Lung (tissue), 11 donors: ENCODE measurements at regions not wholly inside any gene's neighbourhood (a gene's known extent, or its start where the extent isn't known, plus 50 kb on each side); places are given as distances from the start of the nearest gene placed in this dataset.

ENCODE experiments used
- ATAC-seq: fragments of 200-7000 bp; cut with Tn5 transposase; one replicate; pipeline ENCODE4 v1.9.1; 2020; ENCODE audit warnings: moderate number of reproducible peaks; ENCODE audit not compliant: insufficient read depth, low FRiP score
- DNase-seq, 3 donors: peaks; one replicate each; pipeline ENCODE4 v3.0.0-alpha.2; 2013 to 2017
- H3K27ac ChIP-seq, 2 donors: one replicate each; pipeline ENCODE4 v1.5.1; 2013; ENCODE audit warnings: mild to moderate bottlenecking in 2 of 2, moderate library complexity in 2 of 2, control low read depth in 1 of 2, inconsistent platforms in 1 of 2, low read depth in 1 of 2, low read length in 1 of 2
- H3K27me3 ChIP-seq, 3 donors: one replicate each; pipeline ENCODE4 v1.5.1; 2013; ENCODE audit warnings: low read length in 2 of 3; ENCODE audit not compliant: control insufficient read depth in 3 of 3, insufficient read depth in 3 of 3
- H3K36me3 ChIP-seq, 4 donors: one replicate each; pipeline ENCODE4 v1.5.1; 2013; ENCODE audit warnings: low read length in 4 of 4, mild to moderate bottlenecking in 1 of 4, moderate library complexity in 1 of 4; ENCODE audit not compliant: control insufficient read depth in 4 of 4, insufficient read depth in 4 of 4
- H3K4me1 ChIP-seq, 5 donors: one replicate each; pipeline ENCODE4 v1.5.1; 2013; ENCODE audit warnings: low read length in 5 of 5, mild to moderate bottlenecking in 2 of 5, moderate library complexity in 1 of 5; ENCODE audit not compliant: control insufficient read depth in 5 of 5, insufficient read depth in 5 of 5
- H3K4me3 ChIP-seq: one replicate; pipeline ENCODE4 v1.5.1; 2013; ENCODE audit warnings: mild to moderate bottlenecking, control low read depth, moderate library complexity
- H3K9ac ChIP-seq, 2 donors: one replicate each; pipeline ENCODE4 v1.5.1; 2013; ENCODE audit warnings: low read length in 2 of 2, control low read depth in 1 of 2; ENCODE audit not compliant: insufficient read depth in 1 of 2
- H3K9me3 ChIP-seq, 4 donors: one replicate each; pipeline ENCODE4 v1.5.1; 2013; ENCODE audit warnings: low read length in 3 of 4, mild to moderate bottlenecking in 1 of 4, moderate library complexity in 1 of 4; ENCODE audit not compliant: control insufficient read depth in 4 of 4, insufficient read depth in 3 of 4
- WGBS, 2 donors: extraction: QIAGEN DNeasy Blood & Tissue Kit; methylation state at CpG; one replicate each; pipeline ENCODE4 v1.1.7; 2013; 5-methylcytosine and 5-hydroxymethylcytosine counted together
- TF ChIP-seq, protein P1 (sequence below): IDR thresholded peaks from 2 replicates; pipeline ENCODE4 v1.5.1; 2012; ENCODE audit warnings: mild to moderate bottlenecking; ENCODE audit errors: control extremely low read depth, extremely low read depth
- donor health status: control.
- donor health status: control.
- donor health status: Bipolar disorder and iron deficiency.
- donor health status: healthy.
- donor health status: DM: yes; HTN: yes; CAD: no.

DNA sequence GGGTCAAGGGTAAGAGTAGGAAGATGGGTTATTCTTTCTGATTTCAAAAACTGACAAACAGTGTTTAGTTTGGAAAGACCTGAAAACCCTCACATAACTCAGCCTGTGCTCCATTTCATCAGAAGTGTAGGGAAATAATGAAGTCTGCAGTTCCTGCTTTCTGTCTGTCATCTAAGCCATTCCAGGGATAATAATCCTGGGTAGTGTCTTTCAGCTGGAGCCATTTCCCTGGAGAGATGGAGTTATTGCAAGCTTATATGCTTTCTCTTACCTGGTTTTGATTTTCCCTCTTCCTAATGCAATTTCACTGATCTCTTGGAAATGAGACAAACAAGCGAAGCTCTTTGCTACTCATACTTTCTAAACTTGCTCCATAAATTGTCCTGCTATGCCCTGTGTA is 824.8 kb upstream of the LCORL start:
- Histone ChIP-seq H3K4me1 (no peaks in the 10 kb centered on the region), H3K9me3 (peaks cover 0 to 11% (median 1%) of the 10 kb centered on the region in 4 donors), H3K27me3 (no peaks in the 10 kb centered on the region), H3K9ac (no peak overlapping the region), H3K27ac (no peak overlapping the region), H3K36me3 (no peaks in the 10 kb centered on the region), H3K4me3 (no peak overlapping the region)
- TF ChIP-seq, protein P1, sequence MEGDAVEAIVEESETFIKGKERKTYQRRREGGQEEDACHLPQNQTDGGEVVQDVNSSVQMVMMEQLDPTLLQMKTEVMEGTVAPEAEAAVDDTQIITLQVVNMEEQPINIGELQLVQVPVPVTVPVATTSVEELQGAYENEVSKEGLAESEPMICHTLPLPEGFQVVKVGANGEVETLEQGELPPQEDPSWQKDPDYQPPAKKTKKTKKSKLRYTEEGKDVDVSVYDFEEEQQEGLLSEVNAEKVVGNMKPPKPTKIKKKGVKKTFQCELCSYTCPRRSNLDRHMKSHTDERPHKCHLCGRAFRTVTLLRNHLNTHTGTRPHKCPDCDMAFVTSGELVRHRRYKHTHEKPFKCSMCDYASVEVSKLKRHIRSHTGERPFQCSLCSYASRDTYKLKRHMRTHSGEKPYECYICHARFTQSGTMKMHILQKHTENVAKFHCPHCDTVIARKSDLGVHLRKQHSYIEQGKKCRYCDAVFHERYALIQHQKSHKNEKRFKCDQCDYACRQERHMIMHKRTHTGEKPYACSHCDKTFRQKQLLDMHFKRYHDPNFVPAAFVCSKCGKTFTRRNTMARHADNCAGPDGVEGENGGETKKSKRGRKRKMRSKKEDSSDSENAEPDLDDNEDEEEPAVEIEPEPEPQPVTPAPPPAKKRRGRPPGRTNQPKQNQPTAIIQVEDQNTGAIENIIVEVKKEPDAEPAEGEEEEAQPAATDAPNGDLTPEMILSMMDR, result no peak
- DNase-seq (no peak), ATAC-seq (no peak)
- 79 to 90% methylated on average over 1 of the region's 1 CpG for WGBS, 2 donors

DNA sequence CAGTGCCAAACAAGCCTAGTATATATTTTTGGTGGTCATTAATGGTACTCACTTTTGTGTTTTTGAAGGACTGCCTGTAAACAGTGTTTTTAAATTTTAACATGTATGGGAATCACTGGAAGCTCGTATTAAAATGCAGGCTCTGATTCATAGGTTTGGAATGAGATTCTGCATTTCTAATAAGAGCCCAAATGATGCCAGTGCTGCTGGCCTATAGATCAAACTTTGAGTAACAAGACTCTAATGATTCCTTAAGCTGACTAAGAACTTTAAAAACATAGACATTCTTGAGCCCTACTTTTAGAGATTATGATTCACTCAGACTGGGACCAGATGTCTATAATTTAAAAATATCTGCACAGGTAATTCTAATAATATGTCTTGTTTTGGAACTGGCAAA is 823.2 kb upstream of the LCORL start:
- H3K36me3 ChIP-seq, result no peaks in the 10 kb centered on the region
- H3K4me3 ChIP-seq, result no peak overlapping the region
- no peaks in the 10 kb centered on the region for H3K4me1 ChIP-seq
- no peak overlapping the region for H3K9ac ChIP-seq
- TF ChIP-seq, protein P1, result no peak
- H3K9me3 ChIP-seq, result peaks cover 0 to 11% (median 1%) of the 10 kb centered on the region in 4 donors
- no peak overlapping the region for H3K27ac ChIP-seq
- ATAC-seq (no peak), DNase-seq (no peak)
- WGBS, 2 donors, result 76% methylated on average over 1 of the region's 1 CpG
- no peaks in the 10 kb centered on the region for H3K27me3 ChIP-seq

DNA sequence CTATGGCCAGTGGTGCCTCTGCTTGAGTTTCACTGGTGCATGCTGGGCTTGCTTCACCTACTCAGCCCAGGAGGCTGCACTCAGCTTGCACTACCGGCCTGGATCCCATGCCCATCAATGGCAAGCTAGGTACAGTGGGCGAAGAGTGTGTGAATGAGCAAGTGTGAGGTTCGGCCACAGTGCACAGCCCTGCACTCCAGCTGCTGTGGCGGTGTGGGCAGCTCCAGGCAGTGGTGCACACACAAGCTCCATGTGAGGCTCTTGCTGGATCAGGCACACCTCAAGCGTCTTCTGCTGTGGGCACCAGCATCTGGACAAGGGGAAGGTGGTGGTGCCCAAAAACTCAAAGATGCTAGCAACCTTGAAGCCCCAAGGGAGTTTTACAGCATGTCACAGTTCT is 820.9 kb upstream of the LCORL start:
- ATAC-seq, result no peak
- H3K36me3 ChIP-seq, result no peaks in the 10 kb centered on the region
- 82 to 94% methylated on average over 5 of the region's 5 CpGs for WGBS, 2 donors

DNA sequence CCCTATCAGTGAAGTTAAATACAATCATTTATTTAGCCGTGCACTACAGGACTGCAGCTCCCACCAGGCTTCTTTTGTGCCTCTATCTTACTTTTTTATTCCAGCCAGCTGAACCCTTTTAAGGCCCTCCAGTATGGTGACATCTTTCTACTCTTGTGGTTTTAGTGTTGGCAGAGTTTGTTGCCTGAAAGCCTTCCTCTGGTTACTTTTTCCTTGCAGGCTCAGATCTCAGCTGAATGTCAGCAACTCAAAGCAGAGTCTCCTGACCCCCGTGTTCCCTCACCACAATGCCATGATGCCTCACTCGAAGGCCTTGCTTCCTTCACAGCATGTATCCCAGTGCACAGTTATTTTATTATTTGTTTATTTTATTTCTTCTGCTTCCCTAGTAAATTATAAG is 818.9 kb upstream of the LCORL start:
- H3K9ac ChIP-seq, result no peak overlapping the region
- H3K36me3 ChIP-seq, result no peaks in the 10 kb centered on the region
- ATAC-seq (no peak), DNase-seq (no peak)
- H3K4me3 ChIP-seq, result no peak overlapping the region
- H3K27me3 ChIP-seq, result no peaks in the 10 kb centered on the region
- H3K9me3 ChIP-seq, result peaks cover 0 to 11% (median 1%) of the 10 kb centered on the region in 4 donors
- TF ChIP-seq, protein P1, result no peak
- no peak overlapping the region for H3K27ac ChIP-seq
- no peaks in the 10 kb centered on the region for H3K4me1 ChIP-seq
- WGBS, 2 donors, result 76 to 79% methylated on average over 3 of the region's 3 CpGs

More for the DNA sequence above, 820.9 kb upstream of the LCORL start:
- DNase-seq, result no peak
- TF ChIP-seq, protein P1, result no peak
- H3K4me3 ChIP-seq, result no peak overlapping the region
- no peaks in the 10 kb centered on the region for H3K4me1 ChIP-seq
- H3K9me3 ChIP-seq, result peaks cover 0 to 11% (median 1%) of the 10 kb centered on the region in 4 donors
- H3K27ac ChIP-seq, result no peak overlapping the region
- H3K27me3 ChIP-seq, result no peaks in the 10 kb centered on the region
- H3K9ac ChIP-seq, result no peak overlapping the region
